PC-3 (cell line): ENCODE measurements at regions not wholly inside any gene's neighbourhood (a gene's known extent, or its start where the extent isn't known, plus 50 kb on each side); places are given as distances from the start of the nearest gene placed in this dataset.

Experiments used
- CTCF ChIP-seq: fragments of 300-600 bp; sonication (generic); conservative IDR thresholded peaks from 2 replicates; pipeline ENCODE4 v1.5.1; 2017; ENCODE audit warnings: antibody characterized with exemption, low read depth, mild to moderate bottlenecking, low read length
- EZH2 ChIP-seq: fragments of 300-600 bp; sonication (generic); IDR thresholded peaks from one replicate; pipeline ENCODE4 v1.6.1; 2017; ENCODE audit warnings: antibody characterized with exemption, mild to moderate bottlenecking, low read length; ENCODE audit not compliant: unreplicated experiment
- EZH2phosphoT487 ChIP-seq: fragments of 300-600 bp; sonication (generic); IDR thresholded peaks from 2 replicates; pipeline ENCODE4 v1.6.1; 2018; ENCODE audit warnings: mild to moderate bottlenecking, antibody characterized with exemption, low read length, borderline replicate concordance

- TF ChIP-seq CTCF, result no peak
- no peak for TF ChIP-seq EZH2phosphoT487
- no peak for TF ChIP-seq EZH2
These were observed 218.2 kb downstream of the HRH4 start for GRCh38 chr18:24678626-24679025.
